Mesendoderm (in vitro differentiated cells): ENCODE measurements at regions not wholly inside any gene's neighbourhood (a gene's known extent, or its start where the extent isn't known, plus 50 kb on each side); places are given as distances from the start of the nearest gene placed in this dataset.
A peak's percentile ranks its signal among the peaks of the same experiment; 100 is the strongest.
"Not testable (repeated sequence)": the region's sequence is repeated elsewhere in the genome, so short reads cannot be mapped to it uniquely, and the experiment has no call there.

Source experiments
- DNase-seq: peaks from one replicate; pipeline ENCODE4 v3.0.0; 2013
- H2AK5ac ChIP-seq: 2 replicates; pipeline ENCODE4 v1.6.1; 2013; ENCODE audit warnings: low read length, inconsistent platforms
- H2BK120ac ChIP-seq: 2 replicates; pipeline ENCODE4 v1.6.1; 2013; ENCODE audit warnings: low read depth, mild to moderate bottlenecking, low read length, moderate library complexity, mixed read lengths
- H2BK15ac ChIP-seq: replicated peaks from 2 replicates; pipeline ENCODE4 v1.6.1; 2013; ENCODE audit warnings: low read depth, mild to moderate bottlenecking, moderate library complexity
- H2BK5ac ChIP-seq: 2 replicates; pipeline ENCODE4 v1.6.1; 2013; ENCODE audit warnings: low read length, inconsistent platforms
- H3K18ac ChIP-seq: 2 replicates; pipeline ENCODE4 v1.6.1; 2013; ENCODE audit warnings: mild to moderate bottlenecking, low read length, mixed read lengths
- H3K23ac ChIP-seq: one replicate; pipeline ENCODE4 v1.6.1; 2013; ENCODE audit warnings: low read length
- H3K27ac ChIP-seq: 2 replicates; pipeline ENCODE4 v1.5.1; 2013; ENCODE audit warnings: low read depth, mild to moderate bottlenecking, inconsistent platforms, low read length, moderate library complexity
- H3K27me3 ChIP-seq: 2 replicates; pipeline ENCODE4 v1.6.1; 2013; ENCODE audit warnings: low read length, control low read depth, mild to moderate bottlenecking, inconsistent platforms; ENCODE audit not compliant: insufficient read depth, poor library complexity
- H3K36me3 ChIP-seq: 2 replicates; pipeline ENCODE4 v1.6.1; 2013; ENCODE audit warnings: low read length, inconsistent platforms; ENCODE audit not compliant: control insufficient read depth, insufficient read depth
- H3K4ac ChIP-seq: one replicate; pipeline ENCODE4 v1.6.1; 2013; ENCODE audit warnings: low read depth, mild to moderate bottlenecking, low read length, moderate library complexity
- H3K4me1 ChIP-seq: 2 replicates; pipeline ENCODE4 v1.6.1; 2013; ENCODE audit warnings: low read depth, low read length, inconsistent platforms; ENCODE audit not compliant: control insufficient read depth
- H3K4me2 ChIP-seq: 2 replicates; pipeline ENCODE4 v1.6.1; 2013; ENCODE audit warnings: low read length
- H3K4me3 ChIP-seq: 2 replicates; pipeline ENCODE4 v1.5.1; 2013; ENCODE audit warnings: mild to moderate bottlenecking, low read length
- H3K56ac ChIP-seq: one replicate; pipeline ENCODE4 v1.6.1; 2013; ENCODE audit warnings: low read length
- H3K79me1 ChIP-seq: 2 replicates; pipeline ENCODE4 v1.6.1; 2013; ENCODE audit warnings: low read length, inconsistent platforms
- H3K79me2 ChIP-seq: 2 replicates; pipeline ENCODE4 v1.6.1; 2013; ENCODE audit warnings: mild to moderate bottlenecking, low read length; ENCODE audit not compliant: control insufficient read depth, insufficient read depth
- H3K9ac ChIP-seq: 2 replicates; pipeline ENCODE4 v1.6.1; 2013; ENCODE audit warnings: low read length, inconsistent platforms
- H4K5ac ChIP-seq: one replicate; pipeline ENCODE4 v1.6.1; 2013; ENCODE audit warnings: low read length
- H4K8ac ChIP-seq: one replicate; pipeline ENCODE4 v1.6.1; 2013; ENCODE audit warnings: low read depth, mild to moderate bottlenecking, control low read depth, low read length, moderate library complexity
- WGBS: extraction: QIAGEN DNeasy Blood & Tissue Kit; methylation state at CpG from one replicate; pipeline ENCODE4 v1.1.7; 2013; ENCODE audit warnings: low lambda C conversion rate, missing lambda C conversion rate; ENCODE audit not compliant: insufficient coverage; ENCODE audit errors: extremely low coverage; 5-methylcytosine and 5-hydroxymethylcytosine counted together

DNA sequence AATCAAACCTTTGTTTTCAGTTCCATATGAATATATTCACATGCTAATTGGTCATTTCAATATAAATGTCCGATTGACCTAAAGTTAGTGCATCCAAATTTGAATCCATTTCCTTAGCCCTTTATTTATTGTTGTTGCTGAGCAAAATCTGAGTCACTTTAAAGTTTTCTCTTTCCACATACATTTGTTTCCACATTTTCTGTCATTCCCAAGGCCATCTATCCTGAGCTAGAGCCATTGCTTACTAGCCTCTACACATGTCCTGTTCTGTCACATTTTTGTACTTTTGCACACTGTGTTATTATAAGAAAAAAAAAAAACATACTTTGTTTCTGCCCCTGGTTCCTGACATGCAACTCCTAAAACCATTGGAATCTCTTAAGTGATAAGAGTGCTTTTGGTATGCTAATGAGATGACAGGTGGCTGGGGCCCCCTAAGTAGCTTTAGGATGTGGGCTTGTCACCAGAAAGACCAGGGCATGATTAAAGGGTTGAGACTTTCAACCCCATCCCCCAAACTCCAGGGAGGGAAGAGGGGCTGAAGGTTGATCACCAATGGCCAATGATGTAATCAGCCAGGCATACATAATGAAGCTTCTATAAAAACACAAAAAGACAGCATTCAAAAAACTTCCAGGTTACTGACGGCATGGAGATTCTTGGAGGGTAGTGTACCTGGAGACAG is 353.3 kb upstream of the MAGEB16 start:
- no peak overlapping the region for H3K9ac ChIP-seq
- WGBS: no CpG with 5 or more reads among the region's 2 CpGs
- H2AK5ac ChIP-seq: no peak overlapping the region
- no peak overlapping the region for H3K56ac ChIP-seq
- no peak overlapping the region for H2BK15ac ChIP-seq
- H4K5ac ChIP-seq: no peak overlapping the region
- no peak overlapping the region for H3K4me2 ChIP-seq
- no peaks in the 10 kb centered on the region for H3K79me1 ChIP-seq
- no peak overlapping the region for H2BK120ac ChIP-seq
- H3K23ac ChIP-seq: no peak overlapping the region
- H3K4ac ChIP-seq: no peak overlapping the region
- no peaks in the 10 kb centered on the region for H3K27me3 ChIP-seq
- no peak overlapping the region for H3K4me3 ChIP-seq
- H4K8ac ChIP-seq: no peak overlapping the region
- no peaks in the 10 kb centered on the region for H3K4me1 ChIP-seq
- peak; percentile 31 for DNase-seq
- H3K79me2 ChIP-seq: no peaks in the 10 kb centered on the region
- H2BK5ac ChIP-seq: no peak overlapping the region
- no peak overlapping the region for H3K27ac ChIP-seq
- H3K36me3 ChIP-seq: no peaks in the 10 kb centered on the region
- H3K18ac ChIP-seq: no peak overlapping the region

DNA sequence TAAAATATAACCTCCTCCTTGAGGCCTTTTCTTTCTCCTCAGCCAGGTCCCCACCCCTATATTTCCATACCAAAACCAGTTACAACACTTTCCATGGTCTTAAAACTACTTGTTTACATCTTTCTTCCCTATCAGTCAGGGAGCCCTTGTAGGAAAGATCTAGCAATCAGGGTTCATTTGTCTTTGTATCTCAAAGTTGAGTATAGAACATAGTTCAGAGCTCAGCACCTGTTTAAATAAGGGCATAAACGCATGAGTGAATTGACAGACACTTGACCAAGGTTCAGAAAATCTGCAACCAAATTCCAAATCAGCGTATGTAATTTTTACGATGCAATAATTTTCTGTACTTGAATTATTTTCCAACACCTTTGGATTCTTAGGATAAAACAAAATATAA is 352.2 kb upstream of the MAGEB16 start:
- Histone ChIP-seq H3K9ac (no peak overlapping the region), H3K79me1 (no peaks in the 10 kb centered on the region), H3K56ac (no peak overlapping the region), H3K4me3 (no peak overlapping the region), H3K23ac (no peak overlapping the region), H3K27me3 (no peaks in the 10 kb centered on the region), H3K4ac (no peak overlapping the region), H4K8ac (no peak overlapping the region), H3K4me1 (no peaks in the 10 kb centered on the region), H2AK5ac (no peak overlapping the region), H3K79me2 (no peaks in the 10 kb centered on the region), H4K5ac (no peak overlapping the region), H3K4me2 (no peak overlapping the region), H2BK5ac (no peak overlapping the region), H3K18ac (no peak overlapping the region), H3K36me3 (no peaks in the 10 kb centered on the region), H3K27ac (no peak overlapping the region), H2BK120ac (no peak overlapping the region), H2BK15ac (no peak overlapping the region)
- no CpG with 5 or more reads among the region's 3 CpGs for WGBS
- no peak for DNase-seq

DNA sequence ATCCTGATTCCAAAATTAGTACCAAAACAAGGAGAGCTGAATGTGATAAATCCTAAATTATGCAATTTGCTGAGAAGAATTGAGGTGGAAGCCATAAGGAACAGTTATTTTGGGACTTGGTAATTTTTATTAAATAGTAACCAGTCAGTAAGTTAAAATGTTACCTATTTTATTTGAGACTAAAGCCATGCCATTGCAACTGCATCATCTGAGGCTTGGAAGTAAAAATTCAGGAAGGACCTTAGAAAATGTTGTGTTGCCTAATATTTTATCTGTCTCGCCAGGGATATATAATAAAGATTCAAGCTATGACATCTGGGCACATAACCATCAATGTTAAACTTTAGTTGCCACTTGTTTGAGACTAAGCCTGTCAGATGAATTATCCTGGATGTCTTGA is 341.3 kb upstream of the MAGEB16 start:
- Histone ChIP-seq H3K56ac (no peak overlapping the region), H3K79me2 (no peaks in the 10 kb centered on the region)
- no peak for DNase-seq

DNA sequence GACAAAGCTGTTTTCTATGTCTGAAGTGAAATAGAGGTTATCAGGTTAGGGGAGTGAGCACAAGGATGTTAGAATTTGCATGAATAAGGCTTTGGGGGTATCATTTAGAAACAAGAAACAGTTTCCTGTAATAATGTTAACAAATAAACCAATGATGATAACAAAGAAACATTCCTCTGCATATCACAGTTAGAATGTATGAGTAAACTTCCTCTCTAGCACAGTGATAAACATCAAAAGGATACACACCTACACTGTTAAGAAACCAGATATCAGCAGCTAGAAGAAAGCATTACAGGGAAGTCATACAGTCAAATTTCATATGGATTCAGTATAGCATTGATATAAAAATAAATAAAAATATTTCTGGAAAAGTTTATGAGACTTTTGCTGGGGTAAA is 340.0 kb upstream of the MAGEB16 start:
- Histone ChIP-seq H2AK5ac (no peak overlapping the region), H3K23ac (no peak overlapping the region), H3K79me1 (no peaks in the 10 kb centered on the region), H3K27ac (no peak overlapping the region), H3K79me2 (no peaks in the 10 kb centered on the region), H3K4me1 (no peaks in the 10 kb centered on the region), H4K5ac (no peak overlapping the region), H3K18ac (no peak overlapping the region), H3K27me3 (no peaks in the 10 kb centered on the region), H2BK5ac (no peak overlapping the region), H3K36me3 (no peaks in the 10 kb centered on the region), H3K4me3 (no peak overlapping the region), H2BK15ac (no peak overlapping the region), H4K8ac (no peak overlapping the region), H3K4me2 (no peak overlapping the region), H3K56ac (no peak overlapping the region), H3K9ac (no peak overlapping the region), H2BK120ac (no peak overlapping the region), H3K4ac (no peak overlapping the region)
- DNase-seq: no peak

More for the DNA sequence above, 341.3 kb upstream of the MAGEB16 start:
- Histone ChIP-seq H2BK120ac (no peak overlapping the region), H2BK5ac (no peak overlapping the region), H3K9ac (no peak overlapping the region), H3K27me3 (no peaks in the 10 kb centered on the region), H3K36me3 (no peaks in the 10 kb centered on the region), H3K4me3 (no peak overlapping the region), H4K5ac (no peak overlapping the region), H3K79me1 (no peaks in the 10 kb centered on the region), H4K8ac (no peak overlapping the region), H3K18ac (no peak overlapping the region), H3K4ac (no peak overlapping the region), H3K4me1 (no peaks in the 10 kb centered on the region), H3K27ac (no peak overlapping the region), H2BK15ac (no peak overlapping the region), H3K23ac (no peak overlapping the region), H3K4me2 (no peak overlapping the region), H2AK5ac (no peak overlapping the region)
- WGBS: no CpG with 5 or more reads among the region's 1 CpG

DNA sequence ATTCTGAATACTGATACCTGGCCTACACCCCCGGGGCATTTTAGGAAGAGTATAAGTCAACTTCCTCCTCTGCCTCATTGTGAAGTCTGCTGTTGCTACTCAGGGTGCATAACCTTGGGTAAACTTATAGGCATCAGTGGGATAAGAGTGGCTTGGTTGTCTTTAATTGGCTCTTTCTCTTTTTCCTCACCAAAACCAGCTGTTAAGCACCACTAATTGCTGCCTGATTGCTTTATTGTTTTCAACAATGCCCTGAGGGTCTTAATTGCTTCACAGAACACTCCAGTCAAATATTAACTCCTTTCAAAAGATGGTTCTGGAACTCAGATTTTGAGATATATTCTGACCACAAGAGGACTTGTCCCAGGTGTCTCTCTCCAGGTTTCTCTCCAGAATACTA is 337.0 kb upstream of the MAGEB16 start:
- Histone ChIP-seq H3K27me3 (no peaks in the 10 kb centered on the region), H3K36me3 (no peaks in the 10 kb centered on the region), H3K18ac (no peak overlapping the region), H3K9ac (no peak overlapping the region), H3K79me1 (no peaks in the 10 kb centered on the region), H3K4me3 (no peak overlapping the region), H3K23ac (no peak overlapping the region), H3K4ac (no peak overlapping the region), H4K5ac (no peak overlapping the region), H3K79me2 (no peaks in the 10 kb centered on the region), H3K4me1 (no peaks in the 10 kb centered on the region), H4K8ac (no peak overlapping the region), H3K56ac (no peak overlapping the region), H3K27ac (no peak overlapping the region), H2AK5ac (no peak overlapping the region), H3K4me2 (no peak overlapping the region), H2BK120ac (no peak overlapping the region), H2BK5ac (no peak overlapping the region), H2BK15ac (no peak overlapping the region)
- no CpG with 5 or more reads among the region's 1 CpG for WGBS
- DNase-seq: peak; percentile 4

DNA sequence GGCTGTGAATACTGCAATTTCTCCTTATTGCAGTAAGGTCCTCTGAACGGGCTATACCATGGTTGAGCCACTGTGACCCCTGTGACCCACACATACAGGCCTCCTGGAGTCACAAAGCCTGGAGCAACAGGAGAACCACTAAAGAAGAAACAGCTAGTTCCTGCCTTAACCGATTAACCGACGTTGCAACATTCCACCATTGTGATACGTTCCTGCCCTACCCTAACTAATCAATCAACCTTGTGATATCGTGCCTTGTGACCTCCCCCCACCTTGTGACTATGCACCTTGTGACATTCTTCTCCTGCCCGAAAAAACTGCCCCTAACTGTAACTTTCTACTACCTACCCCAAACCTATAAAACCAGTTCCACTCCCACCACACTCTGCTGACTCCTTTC is 301.5 kb upstream of the MAGEB16 start:
- not testable (repeated sequence) for H3K56ac ChIP-seq, H3K79me2 ChIP-seq, H2AK5ac ChIP-seq, H3K79me1 ChIP-seq, H3K4me1 ChIP-seq, H2BK120ac ChIP-seq, DNase-seq, H3K4ac ChIP-seq, H3K27me3 ChIP-seq, H2BK5ac ChIP-seq, H4K8ac ChIP-seq, H3K9ac ChIP-seq, H3K4me3 ChIP-seq, H3K23ac ChIP-seq, H3K36me3 ChIP-seq, H4K5ac ChIP-seq, H3K18ac ChIP-seq, H2BK15ac ChIP-seq, H3K27ac ChIP-seq, H3K4me2 ChIP-seq
- WGBS: no CpG with 5 or more reads among the region's 7 CpGs
